Skeletal muscle satellite cell (primary cell): ENCODE measurements at regions not wholly inside any gene's neighbourhood (a gene's known extent, or its start where the extent isn't known, plus 50 kb on each side); places are given as distances from the start of the nearest gene placed in this dataset.
"Not testable (repeated sequence)": the region's sequence is repeated elsewhere in the genome, so short reads cannot be mapped to it uniquely, and the experiment has no call there.

Source experiments
- H3K27me3 ChIP-seq: 2 replicates; pipeline ENCODE4 v1.7.0; 2013; ENCODE audit warnings: low read length; ENCODE audit not compliant: control insufficient read depth, insufficient read depth
- H3K36me3 ChIP-seq: 2 replicates; pipeline ENCODE4 v1.7.0; 2013; ENCODE audit warnings: mild to moderate bottlenecking, control low read depth, low read length; ENCODE audit not compliant: insufficient read depth
- H3K4me1 ChIP-seq: 2 replicates; pipeline ENCODE4 v1.7.0; 2013; ENCODE audit warnings: low read length; ENCODE audit not compliant: control insufficient read depth, insufficient read depth
- H3K4me2 ChIP-seq: 2 replicates; pipeline ENCODE4 v1.7.0; 2013; ENCODE audit warnings: mild to moderate bottlenecking, low read length
- H3K4me3 ChIP-seq: 2 replicates; pipeline ENCODE4 v1.7.0; 2013; ENCODE audit warnings: low read length
- H3K9ac ChIP-seq: 2 replicates; pipeline ENCODE4 v1.7.0; 2013; ENCODE audit warnings: mild to moderate bottlenecking, low read depth, low read length, moderate library complexity
- H3K9me3 ChIP-seq: replicated peaks from 2 replicates; pipeline ENCODE4 v1.7.0; 2013; ENCODE audit warnings: mild to moderate bottlenecking, control low read depth, low read length

- Histone ChIP-seq H3K9ac (no peak overlapping the region), H3K27me3 (no peaks in the 10 kb centered on the region), H3K4me1 (no peaks in the 10 kb centered on the region), H3K4me3 (no peak overlapping the region), H3K9me3 (no peaks in the 10 kb centered on the region), H3K36me3 (no peaks in the 10 kb centered on the region), H3K4me2 (no peak overlapping the region)
Observed at GRCh38 chr2:13255485-13255884, 538.7 kb downstream of the TRIB2 start.

DNA sequence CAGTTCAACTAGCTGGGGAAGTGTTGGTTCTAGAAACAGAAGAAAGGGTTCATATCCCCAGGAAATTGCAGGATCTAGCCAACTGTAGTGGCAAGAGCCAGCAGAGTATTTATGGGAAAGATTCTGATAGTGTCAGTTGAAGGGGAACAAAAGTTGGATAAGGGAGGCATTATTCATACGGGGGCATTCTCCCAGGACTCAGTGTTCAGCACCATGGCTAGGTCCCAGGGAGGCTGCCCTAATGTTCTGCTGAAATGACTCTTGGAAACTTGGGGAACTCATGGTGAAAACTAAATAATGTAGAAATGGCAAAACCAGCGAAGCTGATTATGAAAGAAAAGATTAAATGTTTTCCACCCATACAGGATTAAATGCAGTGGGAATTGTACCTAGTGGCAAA, 543.7 kb downstream of the TRIB2 start:
- no peaks in the 10 kb centered on the region for H3K9me3 ChIP-seq
- H3K4me3 ChIP-seq = no peak overlapping the region
- H3K9ac ChIP-seq = no peak overlapping the region
- no peak overlapping the region for H3K4me2 ChIP-seq
- no peaks in the 10 kb centered on the region for H3K4me1 ChIP-seq
- H3K27me3 ChIP-seq = no peaks in the 10 kb centered on the region
- H3K36me3 ChIP-seq = no peaks in the 10 kb centered on the region

- Histone ChIP-seq H3K9me3 (no peaks in the 10 kb centered on the region), H3K27me3 (no peaks in the 10 kb centered on the region), H3K4me3 (no peak overlapping the region), H3K4me2 (no peak overlapping the region), H3K4me1 (no peaks in the 10 kb centered on the region), H3K9ac (no peak overlapping the region), H3K36me3 (no peaks in the 10 kb centered on the region)
Observed at GRCh38 chr2:13266166-13266565, 549.4 kb downstream of the TRIB2 start.

- Histone ChIP-seq H3K4me2 (no peak overlapping the region), H3K4me3 (no peak overlapping the region), H3K9ac (no peak overlapping the region), H3K36me3 (no peaks in the 10 kb centered on the region), H3K9me3 (no peaks in the 10 kb centered on the region), H3K27me3 (no peaks in the 10 kb centered on the region), H3K4me1 (no peaks in the 10 kb centered on the region)
Observed at GRCh38 chr2:13284688-13285087, 568.0 kb downstream of the TRIB2 start.

GRCh38 chr2:13289310-13289709, 572.6 kb downstream of the TRIB2 start:
- Histone ChIP-seq H3K27me3 (no peaks in the 10 kb centered on the region), H3K4me3 (no peak overlapping the region), H3K36me3 (no peaks in the 10 kb centered on the region), H3K9ac (no peak overlapping the region), H3K4me2 (no peak overlapping the region), H3K4me1 (no peaks in the 10 kb centered on the region), H3K9me3 (no peaks in the 10 kb centered on the region)

DNA sequence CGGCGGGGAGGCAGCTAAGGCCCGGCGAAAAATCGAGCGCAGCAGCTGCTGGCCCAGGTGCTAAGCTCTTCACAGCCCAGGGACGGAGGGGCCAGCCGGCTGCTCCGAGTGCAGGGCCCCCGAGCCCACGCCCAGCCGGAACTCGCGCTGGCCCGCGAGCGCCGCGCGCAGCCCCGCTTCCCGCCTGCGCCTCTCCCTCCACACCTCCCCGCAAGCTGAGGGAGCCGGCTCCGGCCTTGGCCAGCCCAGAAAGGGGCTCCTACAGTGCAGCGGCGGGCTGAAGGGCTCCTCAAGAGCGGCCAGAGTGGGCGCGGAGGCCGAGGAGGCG, 591.7 kb downstream of the TRIB2 start:
- not testable (repeated sequence) for H3K4me1 ChIP-seq, H3K9ac ChIP-seq, H3K27me3 ChIP-seq, H3K9me3 ChIP-seq, H3K4me2 ChIP-seq, H3K4me3 ChIP-seq, H3K36me3 ChIP-seq

DNA sequence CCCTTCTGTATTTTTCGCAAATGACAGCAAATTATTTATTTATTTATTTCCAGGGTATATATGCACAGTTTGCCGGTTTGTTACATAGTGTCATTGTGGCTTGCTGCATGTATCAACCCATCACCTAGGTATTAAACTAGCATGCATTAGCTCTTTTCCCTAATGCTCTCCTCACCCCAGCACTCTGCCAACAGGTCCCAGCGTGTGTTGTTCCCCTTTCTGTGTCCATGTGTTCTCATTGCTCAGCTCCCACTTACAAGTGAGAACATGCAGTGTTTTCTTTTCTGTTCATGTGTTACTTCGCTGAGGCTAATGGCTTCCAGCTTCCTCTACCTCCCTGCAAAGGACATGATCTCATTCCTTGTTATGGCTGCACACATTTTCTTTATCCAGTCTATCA, 592.3 kb downstream of the TRIB2 start:
- Histone ChIP-seq H3K27me3 (no peaks in the 10 kb centered on the region), H3K4me1 (peaks cover 2% of the 10 kb centered on the region), H3K4me3 (no peak overlapping the region), H3K9me3 (no peaks in the 10 kb centered on the region), H3K36me3 (no peaks in the 10 kb centered on the region), H3K4me2 (no peak overlapping the region), H3K9ac (no peak overlapping the region)

GRCh38 chr2:13332060-13332459, 615.3 kb downstream of the TRIB2 start:
- Histone ChIP-seq H3K4me1 (no peaks in the 10 kb centered on the region), H3K9me3 (no peaks in the 10 kb centered on the region), H3K9ac (no peak overlapping the region), H3K4me3 (no peak overlapping the region), H3K27me3 (no peaks in the 10 kb centered on the region), H3K36me3 (no peaks in the 10 kb centered on the region), H3K4me2 (no peak overlapping the region)

DNA sequence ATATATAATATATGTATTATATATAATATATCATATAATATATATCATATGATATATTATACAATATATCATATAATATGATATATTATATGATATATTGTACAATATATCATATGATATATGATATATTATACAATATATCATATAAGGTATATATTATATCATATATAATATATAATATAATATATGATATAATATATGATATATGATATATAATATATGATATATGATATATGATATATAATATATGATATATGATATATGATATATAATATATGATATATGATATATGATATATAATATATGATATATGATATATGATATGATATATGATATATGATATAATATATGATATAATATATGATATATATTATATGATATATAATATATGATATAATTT, 617.3 kb downstream of the TRIB2 start:
- H3K4me2 ChIP-seq, H3K4me3 ChIP-seq, H3K27me3 ChIP-seq, H3K36me3 ChIP-seq, H3K4me1 ChIP-seq, H3K9ac ChIP-seq, H3K9me3 ChIP-seq: not testable (repeated sequence)

- no peak overlapping the region for H3K4me2 ChIP-seq
- no peaks in the 10 kb centered on the region for H3K9me3 ChIP-seq
- no peak overlapping the region for H3K9ac ChIP-seq
- no peaks in the 10 kb centered on the region for H3K27me3 ChIP-seq
- H3K4me1 ChIP-seq = no peaks in the 10 kb centered on the region
- H3K36me3 ChIP-seq = no peaks in the 10 kb centered on the region
- no peak overlapping the region for H3K4me3 ChIP-seq
Observed at GRCh38 chr2:13334545-13334944, 617.8 kb downstream of the TRIB2 start.

DNA sequence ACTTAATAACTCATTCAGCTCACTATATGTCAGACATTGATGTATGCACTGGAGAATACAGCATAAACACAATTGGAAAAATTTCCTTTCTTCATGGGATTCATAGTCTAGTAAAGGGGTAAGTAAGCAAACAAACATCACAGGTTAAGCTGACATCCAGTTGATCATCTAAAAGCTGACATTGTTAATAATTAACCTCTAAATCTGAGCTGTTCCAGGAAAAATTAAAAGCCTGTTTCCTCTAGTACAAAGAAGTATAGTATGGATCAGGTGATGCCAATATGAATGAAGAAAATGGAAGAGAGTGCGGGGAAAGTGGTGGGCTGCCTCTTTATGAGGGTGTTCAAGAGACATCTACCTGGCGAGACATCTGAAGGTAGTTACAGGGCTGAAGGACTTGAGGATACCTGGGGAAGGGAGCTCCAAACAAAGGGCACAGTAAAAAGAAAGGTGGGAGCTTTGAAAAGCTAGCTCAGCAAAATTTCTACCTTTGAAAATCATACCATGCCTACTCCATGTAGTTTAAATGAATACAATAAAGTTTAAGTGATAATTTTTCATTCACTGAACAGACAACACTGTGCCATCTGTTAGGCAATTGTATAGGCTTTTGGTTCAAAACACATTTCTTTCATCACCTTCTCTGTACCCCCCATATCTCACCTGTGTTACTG, 619.3 kb downstream of the TRIB2 start:
- no peaks in the 10 kb centered on the region for H3K36me3 ChIP-seq
- no peaks in the 10 kb centered on the region for H3K27me3 ChIP-seq
- no peak overlapping the region for H3K4me3 ChIP-seq
- H3K4me1 ChIP-seq = no peaks in the 10 kb centered on the region
- H3K9me3 ChIP-seq = no peaks in the 10 kb centered on the region
- no peak overlapping the region for H3K9ac ChIP-seq
- no peak overlapping the region for H3K4me2 ChIP-seq

- Histone ChIP-seq H3K9me3 (no peaks in the 10 kb centered on the region), H3K4me3 (no peak overlapping the region), H3K9ac (no peak overlapping the region), H3K36me3 (no peaks in the 10 kb centered on the region), H3K4me2 (no peak overlapping the region), H3K27me3 (no peaks in the 10 kb centered on the region), H3K4me1 (no peaks in the 10 kb centered on the region)
Observed at GRCh38 chr2:13351068-13351467, 634.3 kb downstream of the TRIB2 start.
